NT2/D1 (cell line): ENCODE measurements at regions not wholly inside any gene's neighbourhood (a gene's known extent, or its start where the extent isn't known, plus 50 kb on each side); places are given as distances from the start of the nearest gene placed in this dataset.

Experiments
- DNase-seq: peaks from one replicate; pipeline ENCODE4 v3.0.0-alpha.2; 2011; ENCODE audit warnings: low read depth, low spot score
- H3K27me3 ChIP-seq: 2 replicates; pipeline ENCODE4 v1.6.0; 2011; ENCODE audit warnings: mild to moderate bottlenecking; ENCODE audit not compliant: insufficient read length, insufficient read depth
- H3K36me3 ChIP-seq: 2 replicates; pipeline ENCODE4 v1.6.1; 2011; ENCODE audit warnings: mild to moderate bottlenecking, low read length, mixed read lengths; ENCODE audit not compliant: insufficient read depth, insufficient read length
- H3K4me1 ChIP-seq: 2 replicates; pipeline ENCODE4 v1.5.1; 2011; ENCODE audit not compliant: insufficient read depth, insufficient read length
- H3K4me3 ChIP-seq: 2 replicates; pipeline ENCODE4 v1.5.1; 2011; ENCODE audit warnings: low read depth; ENCODE audit not compliant: insufficient read length
- H3K9ac ChIP-seq: 2 replicates; pipeline ENCODE4 v1.6.0; 2011; ENCODE audit warnings: low read depth; ENCODE audit not compliant: insufficient read length
- H3K9me3 ChIP-seq: 2 replicates; pipeline ENCODE4 v1.5.1; 2011; ENCODE audit warnings: mild to moderate bottlenecking, low read length; ENCODE audit not compliant: insufficient read depth
- SUZ12 ChIP-seq: IDR thresholded peaks from 2 replicates; pipeline ENCODE4 v1.6.1; 2011; ENCODE audit not compliant: insufficient read length, insufficient read depth; ENCODE audit errors: extremely low read depth
- YY1 ChIP-seq: IDR thresholded peaks from 2 replicates; pipeline ENCODE4 v1.6.1; 2011; ENCODE audit not compliant: insufficient read length, insufficient read depth
- ZNF274 ChIP-seq: IDR thresholded peaks from 2 replicates; pipeline ENCODE4 v1.6.1; 2011; ENCODE audit warnings: mild to moderate bottlenecking, low read depth, low read length

- H3K4me1 ChIP-seq, result no peaks in the 10 kb centered on the region
- H3K9ac ChIP-seq, result no peak overlapping the region
- no peaks in the 10 kb centered on the region for H3K27me3 ChIP-seq
- no peak overlapping the region for H3K4me3 ChIP-seq
- no peaks in the 10 kb centered on the region for H3K9me3 ChIP-seq
- no peaks in the 10 kb centered on the region for H3K36me3 ChIP-seq
- no peak for DNase-seq
- TF ChIP-seq YY1, result no peak
- TF ChIP-seq ZNF274, result no peak
- TF ChIP-seq SUZ12, result no peak
Measured at GRCh38 chr1:227459977-227460376, 103.4 kb upstream of the ZNF678 start.

GRCh38 chr1:227459326-227459841 is 104.0 kb upstream of the ZNF678 start:
- Histone ChIP-seq H3K9ac (no peak overlapping the region), H3K9me3 (no peaks in the 10 kb centered on the region), H3K27me3 (no peaks in the 10 kb centered on the region), H3K4me1 (no peaks in the 10 kb centered on the region), H3K4me3 (no peak overlapping the region), H3K36me3 (no peaks in the 10 kb centered on the region)
- no peak for DNase-seq
- TF ChIP-seq YY1 (no peak), SUZ12 (no peak), ZNF274 (no peak)

- H3K9ac ChIP-seq, result no peak overlapping the region
- H3K4me1 ChIP-seq, result peaks cover 2% of the 10 kb centered on the region
- no peaks in the 10 kb centered on the region for H3K9me3 ChIP-seq
- TF ChIP-seq ZNF274, result no peak
- no peak for TF ChIP-seq SUZ12
- no peak for TF ChIP-seq YY1
- no peak overlapping the region for H3K4me3 ChIP-seq
- no peaks in the 10 kb centered on the region for H3K36me3 ChIP-seq
- no peaks in the 10 kb centered on the region for H3K27me3 ChIP-seq
- no peak for DNase-seq
Measured at GRCh38 chr1:227454686-227455085, 108.7 kb upstream of the ZNF678 start.

GRCh38 chr1:227453631-227454355 is 109.6 kb upstream of the ZNF678 start:
- H3K27me3 ChIP-seq, result no peaks in the 10 kb centered on the region
- no peaks in the 10 kb centered on the region for H3K9me3 ChIP-seq
- TF ChIP-seq SUZ12 (no peak), YY1 (no peak), ZNF274 (no peak)
- no peak overlapping the region for H3K9ac ChIP-seq
- no peaks in the 10 kb centered on the region for H3K36me3 ChIP-seq
- DNase-seq, result no peak
- H3K4me1 ChIP-seq, result peaks cover 2% of the 10 kb centered on the region
- H3K4me3 ChIP-seq, result no peak overlapping the region

GRCh38 chr1:227451954-227452353 is 111.4 kb upstream of the ZNF678 start:
- Histone ChIP-seq H3K27me3 (no peaks in the 10 kb centered on the region), H3K4me3 (no peak overlapping the region), H3K9me3 (no peaks in the 10 kb centered on the region), H3K36me3 (no peaks in the 10 kb centered on the region), H3K4me1 (peaks cover 2% of the 10 kb centered on the region), H3K9ac (no peak overlapping the region)
- DNase-seq, result no peak
- no peak for TF ChIP-seq ZNF274

GRCh38 chr1:227451057-227451456 is 112.3 kb upstream of the ZNF678 start:
- no peak overlapping the region for H3K9ac ChIP-seq
- no peak overlapping the region for H3K4me3 ChIP-seq
- no peaks in the 10 kb centered on the region for H3K36me3 ChIP-seq
- no peaks in the 10 kb centered on the region for H3K27me3 ChIP-seq
- DNase-seq, result no peak
- TF ChIP-seq ZNF274, result no peak
- no peak for TF ChIP-seq SUZ12
- peaks cover 2% of the 10 kb centered on the region for H3K4me1 ChIP-seq
- 0 out of 2 replicates have a peak, but pooled peaks cover 3% of the 10 kb centered on the region for H3K9me3 ChIP-seq

GRCh38 chr1:227450489-227450888 is 112.9 kb upstream of the ZNF678 start:
- Histone ChIP-seq H3K4me3 (no peak overlapping the region), H3K9me3 (0 out of 2 replicates have a peak, but pooled peaks cover 7% of the 10 kb centered on the region), H3K9ac (no peak overlapping the region), H3K36me3 (no peaks in the 10 kb centered on the region), H3K4me1 (peaks cover 2% of the 10 kb centered on the region), H3K27me3 (no peaks in the 10 kb centered on the region)
- TF ChIP-seq YY1 (no peak), SUZ12 (no peak), ZNF274 (no peak)
- DNase-seq, result no peak
